Peyer's patch (tissue), 4 donors: ENCODE measurements at regions not wholly inside any gene's neighbourhood (a gene's known extent, or its start where the extent isn't known, plus 50 kb on each side); places are given as distances from the start of the nearest gene placed in this dataset.

ENCODE experiments used
- CTCF ChIP-seq, 6 experiments: fragments of 450-650 bp in 4 of 6; fragments of 200-600 bp in 2 of 6; sonication (generic) in 1 of 6; IDR thresholded peaks; one replicate each; pipeline ENCODE4 v1.5.1; 2017 to 2019; ENCODE audit warnings: antibody characterized with exemption in 6 of 6, mild to moderate bottlenecking in 3 of 6, moderate library complexity in 1 of 6
- POLR2A ChIP-seq, 2 donors: fragments of 450-650 bp; IDR thresholded peaks; one replicate each; pipeline ENCODE4 v1.5.1; 2017; ENCODE audit warnings: antibody characterized with exemption in 2 of 2, mild to moderate bottlenecking in 2 of 2, moderate library complexity in 2 of 2

DNA sequence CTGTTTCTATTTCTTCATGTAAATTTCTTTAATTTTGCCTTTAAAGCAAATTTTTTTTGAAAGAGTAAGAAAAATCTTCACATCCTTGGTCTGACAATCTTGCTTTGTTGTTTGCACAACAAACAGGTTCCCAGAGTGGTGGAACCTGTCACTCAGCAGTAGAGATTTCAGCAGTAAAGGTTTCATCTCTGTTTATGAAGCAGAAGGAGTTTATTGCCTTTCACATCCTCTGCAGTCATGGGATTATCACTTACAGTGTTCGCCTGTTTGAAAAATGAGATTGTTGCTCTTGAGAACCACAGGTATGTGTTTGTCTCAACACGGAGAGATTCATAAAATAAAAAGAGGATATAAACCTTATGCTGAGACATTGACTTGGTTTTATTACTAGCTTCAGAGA, 342.6 kb downstream of the IPMK start:
- TF ChIP-seq CTCF (IDR thresholded peaks at IDR 0.05) (no peak), POLR2A (IDR thresholded peaks at IDR 0.05) (no peak)
